GM12878 (cell line): ENCODE measurements at regions not wholly inside any gene's neighbourhood (a gene's known extent, or its start where the extent isn't known, plus 50 kb on each side); places are given as distances from the start of the nearest gene placed in this dataset.

ENCODE experiments used
- ATAC-seq: fragments of 200-7000 bp; cut with Tn5 transposase; 3 replicates; pipeline ENCODE4 v1.9.1; 2020; ENCODE audit warnings: mild to moderate bottlenecking, moderate library complexity
- BruUV-seq: library from RNA; stranded (reverse); fragments of 400-500 nt; replicated peaks from 2 replicates; lab custom pipeline; 2021; lab: Mats Ljungman, UMichigan
- CTCF ChIA-PET: fragments of 300-600 bp; sonication (Branson Sonifier 250); formaldehyde crosslinking; extraction: SDS; loops from one replicate; lab custom pipeline; 2021; ENCODE audit warnings: inconsistent platforms; lab: Yijun Ruan, JAX
- POLR2A ChIA-PET: fragments of 350-600 bp; formaldehyde crosslinking; extraction: SDS; loops from one replicate; lab custom pipeline; 2021; ENCODE audit warnings: inconsistent platforms; lab: Charles Lee
- RAD21 ChIA-PET: fragments of 300-600 bp; sonication (Branson Sonifier 250); formaldehyde crosslinking; loops from one replicate; lab custom pipeline; 2023; ENCODE audit warnings: antibody characterized with exemption; ENCODE audit not compliant: unreplicated experiment; lab: Charles Lee
- SMC1A ChIA-PET: fragments of 300-600 bp; sonication (Branson Sonifier 250); formaldehyde crosslinking; loops from one replicate; lab custom pipeline; 2023; ENCODE audit not compliant: unreplicated experiment, uncharacterized antibody; lab: Charles Lee
- DNase-seq: peaks from one replicate; pipeline ENCODE4 v3.0.0-alpha.2; 2011; ENCODE audit warnings: low read depth, low spot score
- FAIRE-seq: peaks from 3 replicates; lab custom pipeline; 2011; peaks lifted over from hg19 to GRCh38; lab: Jason Lieb, UNC
- H2AFZ ChIP-seq: 2 replicates; pipeline ENCODE4 v1.6.0; 2011; ENCODE audit warnings: low read depth, low read length, control low read depth; ENCODE audit not compliant: control insufficient read depth
- H3K27ac ChIP-seq: 2 replicates; pipeline ENCODE4 v1.5.1; 2011; ENCODE audit warnings: control low read depth; ENCODE audit not compliant: control insufficient read depth, insufficient read depth
- H3K27me3 ChIP-seq, 2 experiments: replicated peaks in 1 of 2; 2 replicates each; pipeline versions ENCODE4 v1.6.0 to v1.6.1; 2011; ENCODE audit warnings: low read length in 1 of 2; ENCODE audit not compliant: control insufficient read depth in 2 of 2, insufficient read depth in 2 of 2
- H3K36me3 ChIP-seq, 2 experiments: 2 replicates each; pipeline ENCODE4 v1.5.1; 2011; ENCODE audit warnings: low read length in 1 of 2; ENCODE audit not compliant: control insufficient read depth in 2 of 2, insufficient read depth in 2 of 2
- H3K4me1 ChIP-seq: 2 replicates; pipeline ENCODE4 v1.6.1; 2011; ENCODE audit warnings: mild to moderate bottlenecking, low read length, moderate library complexity, mixed read lengths; ENCODE audit not compliant: control insufficient read depth, insufficient read depth
- H3K4me2 ChIP-seq: 2 replicates; pipeline ENCODE4 v1.6.0; 2011; ENCODE audit warnings: control low read depth; ENCODE audit not compliant: control insufficient read depth, insufficient read depth
- H3K4me3 ChIP-seq: fragments of 200-600 bp; sonication (generic); 2 replicates; pipeline ENCODE4 v1.5.1; 2016
- H3K79me2 ChIP-seq: 2 replicates; pipeline ENCODE4 v1.6.0; 2011; ENCODE audit warnings: low read length; ENCODE audit not compliant: control insufficient read depth, insufficient read depth
- H3K9ac ChIP-seq: 2 replicates; pipeline ENCODE4 v1.8.0; 2011; ENCODE audit warnings: low read length, control low read depth, mixed read lengths; ENCODE audit not compliant: control insufficient read depth, insufficient read depth
- H3K9me3 ChIP-seq: replicated peaks from 3 replicates; pipeline ENCODE4 v1.5.1; 2011; ENCODE audit warnings: mild to moderate bottlenecking, low read length; ENCODE audit not compliant: control insufficient read depth, insufficient read depth
- H4K20me1 ChIP-seq: 2 replicates; pipeline ENCODE4 v1.6.0; 2011; ENCODE audit not compliant: control insufficient read depth, insufficient read depth
- CBX5 ChIP-seq: sonication (generic); IDR thresholded peaks from 2 replicates; pipeline ENCODE4 v1.6.1; 2016; ENCODE audit warnings: low read depth, moderate library complexity, mild to moderate bottlenecking, inconsistent platforms
- EED ChIP-seq: sonication (generic); IDR thresholded peaks from 2 replicates; pipeline ENCODE4 v1.6.1; 2016; ENCODE audit warnings: antibody characterized with exemption, low read depth
- HCFC1 ChIP-seq: fragments of 150-350 bp; IDR thresholded peaks from 2 replicates; pipeline ENCODE4 v1.6.1; 2014; ENCODE audit warnings: low read length
- MEF2B ChIP-seq: fragments of 450-650 bp; IDR thresholded peaks from 2 replicates; pipeline ENCODE4 v1.6.1; 2018; ENCODE audit warnings: mild to moderate bottlenecking, moderate library complexity; ENCODE audit not compliant: partially characterized antibody, poor library complexity, severe bottlenecking
- MYC ChIP-seq: IDR thresholded peaks from 2 replicates; pipeline ENCODE4 v1.6.1; 2011; ENCODE audit warnings: mild to moderate bottlenecking, low read length, moderate library complexity, inconsistent platforms; ENCODE audit not compliant: insufficient read depth, insufficient replicate concordance, insufficient read length, severe bottlenecking
- RELA ChIP-seq: fragments of 450-650 bp; IDR thresholded peaks from 2 replicates; pipeline ENCODE4 v1.8.0; 2014; ENCODE audit warnings: borderline replicate concordance; ENCODE audit not compliant: partially characterized antibody
- SMAD1 ChIP-seq: fragments of 450-650 bp; IDR thresholded peaks from 2 replicates; pipeline ENCODE4 v1.6.1; 2018; ENCODE audit warnings: mild to moderate bottlenecking, low read depth; ENCODE audit not compliant: partially characterized antibody
- SUPT20H ChIP-seq: IDR thresholded peaks from 2 replicates; pipeline ENCODE4 v1.6.1; 2011; ENCODE audit warnings: low read depth, mild to moderate bottlenecking, low read length, moderate library complexity, borderline replicate concordance; ENCODE audit not compliant: control insufficient read depth
- ZNF622 ChIP-seq: fragments of 450-650 bp; IDR thresholded peaks from 2 replicates; pipeline ENCODE4 v1.6.1; 2017; ENCODE audit warnings: mild to moderate bottlenecking, inconsistent platforms
- WGBS: methylation state at CpG from one replicate; pipeline ENCODE4 v1.1.6; 2016; ENCODE audit warnings: low lambda C conversion rate; ENCODE audit not compliant: insufficient replicate concordance, insufficient coverage; ENCODE audit errors: missing lambda C conversion rate; 5-methylcytosine and 5-hydroxymethylcytosine counted together
- in situ Hi-C: fragments of 300-500 bp; cut with MboI; formaldehyde crosslinking; loops from 9 replicates; pipeline ENCODE4 v1.14.3; 2018; ENCODE audit warnings: mixed read lengths
- intact Hi-C: fragments of 100-400 bp; cut with micrococcal nuclease; formaldehyde crosslinking; loops from one replicate; pipeline ENCODE4 v1.14.2; 2022; ENCODE audit not compliant: unreplicated experiment
- TF ChIP-seq, protein P1 (sequence below): fragments of 450-650 bp; IDR thresholded peaks from 2 replicates; pipeline ENCODE4 v1.6.1; 2017; ENCODE audit warnings: mild to moderate bottlenecking
- TF ChIP-seq, protein P2 (sequence below): fragments of 450-650 bp; IDR thresholded peaks from 2 replicates; pipeline ENCODE4 v1.6.1; 2016; ENCODE audit warnings: mild to moderate bottlenecking

DNA sequence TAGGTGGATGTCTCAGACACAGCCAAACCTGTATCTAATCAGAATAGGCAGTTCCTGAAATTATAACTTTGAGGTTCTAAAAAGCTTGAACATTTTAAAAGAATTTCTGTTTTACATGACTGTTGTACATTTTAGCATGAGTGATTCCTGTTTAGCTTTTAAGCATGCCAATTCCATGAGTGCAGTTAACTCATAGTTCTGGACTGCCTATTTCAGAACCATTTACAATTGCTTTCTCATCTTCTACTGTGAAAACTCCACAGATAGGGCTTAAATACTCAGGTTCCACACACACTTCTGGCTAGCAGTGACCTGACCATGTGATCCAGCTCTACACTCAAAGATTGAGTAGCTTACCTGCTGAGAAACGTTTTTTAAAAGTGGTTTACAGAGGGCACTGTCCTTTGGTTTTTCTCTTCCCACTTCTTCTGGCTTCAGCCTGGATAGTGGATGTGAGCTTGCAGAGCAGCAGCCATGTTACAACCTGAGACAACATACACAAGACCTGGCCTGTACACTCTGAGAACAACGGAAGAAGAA, 280.8 kb downstream of the ANKRD50 start:
- SMC1A ChIA-PET = no interaction called here

More for the DNA sequence above, 280.8 kb downstream of the ANKRD50 start:
- TF ChIP-seq, protein P1, sequence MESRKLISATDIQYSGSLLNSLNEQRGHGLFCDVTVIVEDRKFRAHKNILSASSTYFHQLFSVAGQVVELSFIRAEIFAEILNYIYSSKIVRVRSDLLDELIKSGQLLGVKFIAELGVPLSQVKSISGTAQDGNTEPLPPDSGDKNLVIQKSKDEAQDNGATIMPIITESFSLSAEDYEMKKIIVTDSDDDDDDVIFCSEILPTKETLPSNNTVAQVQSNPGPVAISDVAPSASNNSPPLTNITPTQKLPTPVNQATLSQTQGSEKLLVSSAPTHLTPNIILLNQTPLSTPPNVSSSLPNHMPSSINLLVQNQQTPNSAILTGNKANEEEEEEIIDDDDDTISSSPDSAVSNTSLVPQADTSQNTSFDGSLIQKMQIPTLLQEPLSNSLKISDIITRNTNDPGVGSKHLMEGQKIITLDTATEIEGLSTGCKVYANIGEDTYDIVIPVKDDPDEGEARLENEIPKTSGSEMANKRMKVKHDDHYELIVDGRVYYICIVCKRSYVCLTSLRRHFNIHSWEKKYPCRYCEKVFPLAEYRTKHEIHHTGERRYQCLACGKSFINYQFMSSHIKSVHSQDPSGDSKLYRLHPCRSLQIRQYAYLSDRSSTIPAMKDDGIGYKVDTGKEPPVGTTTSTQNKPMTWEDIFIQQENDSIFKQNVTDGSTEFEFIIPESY = no peak
- TF ChIP-seq SMAD1 = no peak
- TF ChIP-seq, protein P2, sequence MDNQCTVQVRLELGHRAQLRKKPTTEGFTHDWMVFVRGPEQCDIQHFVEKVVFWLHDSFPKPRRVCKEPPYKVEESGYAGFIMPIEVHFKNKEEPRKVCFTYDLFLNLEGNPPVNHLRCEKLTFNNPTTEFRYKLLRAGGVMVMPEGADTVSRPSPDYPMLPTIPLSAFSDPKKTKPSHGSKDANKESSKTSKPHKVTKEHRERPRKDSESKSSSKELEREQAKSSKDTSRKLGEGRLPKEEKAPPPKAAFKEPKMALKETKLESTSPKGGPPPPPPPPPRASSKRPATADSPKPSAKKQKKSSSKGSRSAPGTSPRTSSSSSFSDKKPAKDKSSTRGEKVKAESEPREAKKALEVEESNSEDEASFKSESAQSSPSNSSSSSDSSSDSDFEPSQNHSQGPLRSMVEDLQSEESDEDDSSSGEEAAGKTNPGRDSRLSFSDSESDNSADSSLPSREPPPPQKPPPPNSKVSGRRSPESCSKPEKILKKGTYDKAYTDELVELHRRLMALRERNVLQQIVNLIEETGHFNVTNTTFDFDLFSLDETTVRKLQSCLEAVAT = no peak
- TF ChIP-seq EED = no peak
- no peak for TF ChIP-seq ZNF622
- TF ChIP-seq SUPT20H = no peak
- no peak for TF ChIP-seq RELA
- TF ChIP-seq MYC = no peak
- no peak for TF ChIP-seq CBX5
- TF ChIP-seq MEF2B = no peak
- TF ChIP-seq HCFC1 = no peak
- no peaks in the 10 kb centered on the region for H3K79me2 ChIP-seq
- WGBS = 21% methylated on average over 2 of the region's 2 CpGs
- H3K9me3 ChIP-seq = no peaks in the 10 kb centered on the region
- in situ Hi-C loops = no loop called here
- DNase-seq = no peak
- no peaks in the 10 kb centered on the region for H3K4me1 ChIP-seq
- ChIA-PET POLR2A (no interaction called here), CTCF (no interaction called here), RAD21 (no interaction called here)
- BruUV-seq = no TSS peak
- no peak overlapping the region for H3K9ac ChIP-seq
- H3K36me3 ChIP-seq = no peaks in the 10 kb centered on the region
- intact Hi-C loops = no loop called here
- H4K20me1 ChIP-seq = no peaks in the 10 kb centered on the region
- no peak for ATAC-seq
- no peak overlapping the region for H2AFZ ChIP-seq
- no peaks in the 10 kb centered on the region for H3K27me3 ChIP-seq
- no peak overlapping the region for H3K4me2 ChIP-seq
- no peak overlapping the region for H3K4me3 ChIP-seq
- no peak for FAIRE-seq
- no peak overlapping the region for H3K27ac ChIP-seq
